SK-N-SH (cell line): ENCODE measurements at regions not wholly inside any gene's neighbourhood (a gene's known extent, or its start where the extent isn't known, plus 50 kb on each side); places are given as distances from the start of the nearest gene placed in this dataset.

ENCODE experiments used
- SIN3A ChIP-seq: IDR thresholded peaks from 2 replicates; pipeline ENCODE4 v1.6.1; 2012; ENCODE audit warnings: low read depth, mild to moderate bottlenecking, low read length, moderate library complexity, borderline replicate concordance
- TF ChIP-seq, protein P1 (sequence below): IDR thresholded peaks from 2 replicates; pipeline ENCODE4 v1.6.1; 2012; ENCODE audit warnings: mild to moderate bottlenecking, low read depth, low read length, moderate library complexity

DNA sequence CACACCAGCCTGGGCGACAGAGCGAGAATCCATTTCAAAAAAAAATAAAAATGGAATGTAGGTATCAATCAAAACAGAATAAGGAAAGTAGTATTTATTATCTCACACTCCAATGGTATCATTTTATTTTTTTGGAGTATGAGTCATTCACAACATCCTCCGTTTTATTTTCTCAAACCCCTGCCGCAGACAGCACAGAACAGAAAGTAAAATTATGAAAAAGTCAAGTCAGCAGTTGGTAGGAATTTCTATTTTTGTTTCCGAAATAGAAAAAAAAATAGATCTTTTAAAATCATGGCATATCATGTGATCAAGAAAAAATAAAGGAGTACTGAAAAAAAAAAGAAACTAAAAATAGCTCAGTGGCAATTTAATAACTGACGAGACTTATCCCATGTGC is 490.7 kb upstream of the TENM3 start:
- no peak for TF ChIP-seq SIN3A
- TF ChIP-seq, protein P1, sequence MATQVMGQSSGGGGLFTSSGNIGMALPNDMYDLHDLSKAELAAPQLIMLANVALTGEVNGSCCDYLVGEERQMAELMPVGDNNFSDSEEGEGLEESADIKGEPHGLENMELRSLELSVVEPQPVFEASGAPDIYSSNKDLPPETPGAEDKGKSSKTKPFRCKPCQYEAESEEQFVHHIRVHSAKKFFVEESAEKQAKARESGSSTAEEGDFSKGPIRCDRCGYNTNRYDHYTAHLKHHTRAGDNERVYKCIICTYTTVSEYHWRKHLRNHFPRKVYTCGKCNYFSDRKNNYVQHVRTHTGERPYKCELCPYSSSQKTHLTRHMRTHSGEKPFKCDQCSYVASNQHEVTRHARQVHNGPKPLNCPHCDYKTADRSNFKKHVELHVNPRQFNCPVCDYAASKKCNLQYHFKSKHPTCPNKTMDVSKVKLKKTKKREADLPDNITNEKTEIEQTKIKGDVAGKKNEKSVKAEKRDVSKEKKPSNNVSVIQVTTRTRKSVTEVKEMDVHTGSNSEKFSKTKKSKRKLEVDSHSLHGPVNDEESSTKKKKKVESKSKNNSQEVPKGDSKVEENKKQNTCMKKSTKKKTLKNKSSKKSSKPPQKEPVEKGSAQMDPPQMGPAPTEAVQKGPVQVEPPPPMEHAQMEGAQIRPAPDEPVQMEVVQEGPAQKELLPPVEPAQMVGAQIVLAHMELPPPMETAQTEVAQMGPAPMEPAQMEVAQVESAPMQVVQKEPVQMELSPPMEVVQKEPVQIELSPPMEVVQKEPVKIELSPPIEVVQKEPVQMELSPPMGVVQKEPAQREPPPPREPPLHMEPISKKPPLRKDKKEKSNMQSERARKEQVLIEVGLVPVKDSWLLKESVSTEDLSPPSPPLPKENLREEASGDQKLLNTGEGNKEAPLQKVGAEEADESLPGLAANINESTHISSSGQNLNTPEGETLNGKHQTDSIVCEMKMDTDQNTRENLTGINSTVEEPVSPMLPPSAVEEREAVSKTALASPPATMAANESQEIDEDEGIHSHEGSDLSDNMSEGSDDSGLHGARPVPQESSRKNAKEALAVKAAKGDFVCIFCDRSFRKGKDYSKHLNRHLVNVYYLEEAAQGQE, result no peak
